ENCODE measurements at regions not wholly inside any gene's neighbourhood (a gene's known extent, or its start where the extent isn't known, plus 50 kb on each side); places are given as distances from the start of the nearest gene placed in this dataset.

GRCh38 chr6:122214605-122215318 lies 184.7 kb upstream of the HSF2 start:
- TF ChIP-seq CTCF (conservative IDR thresholded peaks at IDR 0.05; ENCODE audit: low read depth, low read length) (no peak), EZH2 (IDR thresholded peaks at IDR 0.05; ENCODE audit: low read length, unreplicated experiment) (no peak), EZH2phosphoT487 (IDR thresholded peaks at IDR 0.05; ENCODE audit: borderline replicate concordance, low read length) (no peak)

Data from PC-3 (cell line).